ENCODE measurements at regions not wholly inside any gene's neighbourhood (a gene's known extent, or its start where the extent isn't known, plus 50 kb on each side); places are given as distances from the start of the nearest gene placed in this dataset.

GRCh38 chr4:54961357-54961975 lies 163.9 kb downstream of the KDR start:
- Mint-ChIP-seq H3K9me3 (ENCODE audit: unreplicated experiment) (no peaks in the 10 kb centered on the region), H3K27ac (ENCODE audit: unreplicated experiment) (no peak overlapping the region), H3K4me3 (ENCODE audit: unreplicated experiment) (no peak overlapping the region), H3K36me3 (ENCODE audit: low read depth, unreplicated experiment) (no peaks in the 10 kb centered on the region), H3K27me3 (ENCODE audit: unreplicated experiment) (no peaks in the 10 kb centered on the region), H3K4me1 (ENCODE audit: unreplicated experiment) (peaks cover 23% of the 10 kb centered on the region)
- peak; percentile 49 for TF ChIP-seq CTCF (IDR thresholded peaks at IDR 0.05; ENCODE audit: unreplicated experiment)
- DNase-seq (ENCODE audit: low spot score): peak; percentile 20

- DNase-seq (ENCODE audit: low spot score): no peak
- TF ChIP-seq CTCF (IDR thresholded peaks at IDR 0.05; ENCODE audit: unreplicated experiment): no peak
- H3K4me1 Mint-ChIP-seq (ENCODE audit: unreplicated experiment): peaks cover 25% of the 10 kb centered on the region
- no peak overlapping the region for H3K4me3 Mint-ChIP-seq (ENCODE audit: unreplicated experiment)
- H3K27me3 Mint-ChIP-seq (ENCODE audit: unreplicated experiment): no peaks in the 10 kb centered on the region
- H3K27ac Mint-ChIP-seq (ENCODE audit: unreplicated experiment): no peak overlapping the region
- no peaks in the 10 kb centered on the region for H3K36me3 Mint-ChIP-seq (ENCODE audit: low read depth, unreplicated experiment)
- no peaks in the 10 kb centered on the region for H3K9me3 Mint-ChIP-seq (ENCODE audit: unreplicated experiment)
Observed at GRCh38 chr4:54959651-54960116, 165.7 kb downstream of the KDR start.

- H3K4me1 Mint-ChIP-seq (ENCODE audit: unreplicated experiment): peaks cover 30% of the 10 kb centered on the region
- no peaks in the 10 kb centered on the region for H3K27me3 Mint-ChIP-seq (ENCODE audit: unreplicated experiment)
- TF ChIP-seq CTCF (IDR thresholded peaks at IDR 0.05; ENCODE audit: unreplicated experiment): no peak
- H3K27ac Mint-ChIP-seq (ENCODE audit: unreplicated experiment): no peak overlapping the region
- H3K36me3 Mint-ChIP-seq (ENCODE audit: low read depth, unreplicated experiment): no peaks in the 10 kb centered on the region
- no peak overlapping the region for H3K4me3 Mint-ChIP-seq (ENCODE audit: unreplicated experiment)
- no peak for DNase-seq (ENCODE audit: low spot score)
- H3K9me3 Mint-ChIP-seq (ENCODE audit: unreplicated experiment): no peaks in the 10 kb centered on the region
Observed at GRCh38 chr4:54959131-54959530, 166.3 kb downstream of the KDR start.

- no peak overlapping the region for H3K4me3 Mint-ChIP-seq (ENCODE audit: unreplicated experiment)
- H3K27me3 Mint-ChIP-seq (ENCODE audit: unreplicated experiment): no peaks in the 10 kb centered on the region
- peaks cover 30% of the 10 kb centered on the region for H3K4me1 Mint-ChIP-seq (ENCODE audit: unreplicated experiment)
- no peak for TF ChIP-seq CTCF (IDR thresholded peaks at IDR 0.05; ENCODE audit: unreplicated experiment)
- no peaks in the 10 kb centered on the region for H3K9me3 Mint-ChIP-seq (ENCODE audit: unreplicated experiment)
- DNase-seq (ENCODE audit: low spot score): no peak
- H3K27ac Mint-ChIP-seq (ENCODE audit: unreplicated experiment): no peak overlapping the region
- no peaks in the 10 kb centered on the region for H3K36me3 Mint-ChIP-seq (ENCODE audit: low read depth, unreplicated experiment)
Observed at GRCh38 chr4:54958236-54958635, 167.2 kb downstream of the KDR start.

- Mint-ChIP-seq H3K36me3 (ENCODE audit: low read depth, unreplicated experiment) (no peaks in the 10 kb centered on the region), H3K27me3 (ENCODE audit: unreplicated experiment) (no peaks in the 10 kb centered on the region), H3K4me1 (ENCODE audit: unreplicated experiment) (peaks cover 9% of the 10 kb centered on the region), H3K27ac (ENCODE audit: unreplicated experiment) (no peak overlapping the region), H3K4me3 (ENCODE audit: unreplicated experiment) (no peak overlapping the region), H3K9me3 (ENCODE audit: unreplicated experiment) (no peaks in the 10 kb centered on the region)
- no peak for DNase-seq (ENCODE audit: low spot score)
- no peak for TF ChIP-seq CTCF (IDR thresholded peaks at IDR 0.05; ENCODE audit: unreplicated experiment)
Observed at GRCh38 chr4:54954656-54955388, 170.6 kb downstream of the KDR start.

All from endothelial cell (in vitro differentiated cells).